Transverse colon (tissue), 3 donors: ENCODE measurements at regions not wholly inside any gene's neighbourhood (a gene's known extent, or its start where the extent isn't known, plus 50 kb on each side); places are given as distances from the start of the nearest gene placed in this dataset.

Experiments used
- CTCF ChIP-seq, 5 experiments: fragments of 200-600 bp in 3 of 5; fragments of 450-650 bp in 2 of 5; sonication (generic) in 3 of 5; IDR thresholded peaks; 1 replicate in 2 of 5; 2 replicates in 3 of 5; pipeline ENCODE4 v1.5.1; 2016 to 2017; ENCODE audit warnings: antibody characterized with exemption in 5 of 5, inconsistent platforms in 3 of 5, mild to moderate bottlenecking in 2 of 5, moderate library complexity in 1 of 5
- POLR2A ChIP-seq: fragments of 450-650 bp; IDR thresholded peaks from one replicate; pipeline ENCODE4 v1.6.1; 2016; ENCODE audit warnings: antibody characterized with exemption, mild to moderate bottlenecking, moderate library complexity

GRCh38 chr2:84144345-84144744, 314.7 kb downstream of the SUCLG1 start:
- TF ChIP-seq POLR2A: no peak
- no peak for TF ChIP-seq CTCF (IDR thresholded peaks at IDR 0.05)
